Dermis blood vessel endothelial cell (primary cell): ENCODE measurements at regions not wholly inside any gene's neighbourhood (a gene's known extent, or its start where the extent isn't known, plus 50 kb on each side); places are given as distances from the start of the nearest gene placed in this dataset.
"Not testable (repeated sequence)": the region's sequence is repeated elsewhere in the genome, so short reads cannot be mapped to it uniquely, and the experiment has no call there.

Experiments used
- DNase-seq: peaks from one replicate; pipeline ENCODE4 v3.0.0; 2010

GRCh38 chr3:177830411-177830849, 633.1 kb upstream of the TBL1XR1 start:
- peak; percentile 49 for DNase-seq

DNA sequence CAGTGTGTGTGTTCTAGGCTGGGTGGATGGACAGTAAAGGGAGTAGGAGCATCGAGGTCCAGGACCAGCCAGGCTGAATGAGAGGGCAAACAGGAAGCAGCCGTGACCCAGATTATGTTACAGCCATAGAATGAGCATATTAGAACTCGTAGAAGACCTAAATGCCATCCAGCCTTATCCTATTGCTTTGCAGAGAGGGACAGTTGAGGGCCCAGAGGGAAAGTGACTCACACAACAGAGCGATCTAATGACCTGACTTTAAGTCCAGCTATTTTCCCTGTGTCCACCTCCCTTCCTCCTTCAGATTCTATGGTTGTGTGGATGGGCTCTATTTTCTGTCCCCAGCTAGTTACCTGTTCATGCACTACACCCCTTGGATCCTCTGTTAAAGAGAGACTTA, 634.1 kb upstream of the TBL1XR1 start:
- no peak for DNase-seq

DNA sequence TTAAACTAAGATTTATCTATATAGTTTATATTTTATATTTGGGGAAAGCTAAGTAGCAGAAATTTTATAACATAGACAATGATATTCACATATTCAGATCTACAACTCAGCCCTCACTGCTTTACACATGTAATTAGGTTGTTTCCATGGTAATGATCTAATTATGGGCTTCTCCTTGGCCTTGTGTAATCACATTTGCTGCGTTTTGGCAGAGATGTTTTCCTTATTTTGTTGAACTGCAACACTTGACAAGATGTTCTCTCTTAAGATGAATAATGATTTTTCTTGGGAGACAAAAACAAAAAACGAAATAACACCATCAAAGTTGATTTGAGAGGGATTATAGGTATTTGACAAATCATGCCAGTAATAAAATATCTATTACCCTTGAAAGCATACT, 635.6 kb upstream of the TBL1XR1 start:
- DNase-seq = no peak

- peak; percentile 77 for DNase-seq
Measured at GRCh38 chr3:177833332-177833731, 636.0 kb upstream of the TBL1XR1 start.

DNA sequence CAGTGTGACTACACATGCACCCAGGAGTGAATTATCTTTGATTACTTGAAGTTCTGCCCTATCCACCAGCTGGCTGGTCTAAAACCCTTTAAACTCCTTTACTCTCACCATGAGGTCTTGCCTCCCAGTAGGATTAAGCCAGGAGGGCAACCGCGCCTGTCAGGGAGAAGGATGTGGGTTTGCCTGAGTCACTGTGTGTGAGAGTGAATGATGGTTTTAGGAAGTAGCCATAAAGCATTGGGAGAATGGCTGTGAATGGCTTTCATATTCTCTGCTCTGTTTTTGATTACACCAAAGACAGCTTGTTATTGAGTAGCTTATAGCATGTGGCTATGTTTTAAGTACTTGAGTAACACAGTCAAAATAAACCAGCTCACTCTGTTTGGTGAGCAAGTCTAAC, 637.7 kb upstream of the TBL1XR1 start:
- peak; percentile 52 for DNase-seq

GRCh38 chr3:177835917-177836316, 638.6 kb upstream of the TBL1XR1 start:
- no peak for DNase-seq

GRCh38 chr3:177836671-177837070, 639.4 kb upstream of the TBL1XR1 start:
- no peak for DNase-seq

DNA sequence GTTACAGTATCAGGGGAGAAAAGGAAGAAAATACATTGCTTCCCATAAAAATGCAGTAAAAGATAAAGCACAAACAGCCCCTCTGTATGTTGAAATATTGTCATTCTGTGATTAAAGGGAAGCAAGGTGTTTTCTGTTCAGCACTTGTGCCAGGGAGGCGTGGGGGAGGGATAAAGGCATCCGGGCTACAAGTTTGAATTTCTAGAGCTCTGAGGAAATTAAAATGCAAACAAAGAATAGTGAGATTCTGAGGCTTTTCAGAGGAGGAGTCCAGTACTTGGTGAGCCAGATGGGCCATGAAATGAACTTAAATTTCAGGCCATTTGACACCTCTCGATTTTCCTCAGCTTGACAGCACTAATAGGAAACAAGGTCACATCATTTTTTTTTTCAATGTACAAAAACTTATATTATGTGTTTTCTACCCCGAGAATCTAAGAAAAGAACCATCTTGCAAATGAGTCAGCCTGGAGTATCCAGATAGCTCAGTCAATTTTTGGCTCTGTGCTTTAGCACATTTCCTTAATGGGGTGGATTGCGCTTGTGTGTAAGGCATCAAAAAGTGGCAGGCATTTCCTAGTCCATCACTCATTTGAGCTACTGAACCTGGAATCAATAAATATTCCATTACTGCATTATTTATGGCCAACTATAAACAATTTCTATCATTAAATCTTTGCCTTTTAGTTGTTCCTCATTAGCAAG, 640.8 kb upstream of the TBL1XR1 start:
- DNase-seq = no peak

GRCh38 chr3:177838766-177839350, 641.6 kb upstream of the TBL1XR1 start:
- DNase-seq = no peak

DNA sequence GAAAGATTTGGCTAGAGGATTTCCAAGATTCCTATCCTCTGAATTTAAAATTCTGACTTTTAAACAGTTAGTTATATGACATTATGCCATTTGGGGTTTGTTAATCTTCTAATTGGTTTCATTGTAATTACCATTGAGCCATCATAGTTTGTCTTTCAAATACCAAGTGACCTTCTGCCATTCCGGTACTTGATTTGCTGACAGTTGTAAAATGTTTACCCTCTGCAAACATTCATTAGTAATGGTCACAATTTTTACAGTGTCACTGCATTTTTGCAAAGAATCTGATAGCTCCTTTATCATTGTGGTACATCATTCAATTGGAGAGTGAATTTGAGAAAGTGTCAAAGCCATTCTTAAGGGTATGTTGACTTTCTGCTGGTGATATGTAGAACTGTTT, 645.0 kb upstream of the TBL1XR1 start:
- DNase-seq = no peak

- no peak for DNase-seq
Measured at GRCh38 chr3:177842743-177843734, 645.8 kb upstream of the TBL1XR1 start.

- no peak for DNase-seq
Measured at GRCh38 chr3:177852001-177852807, 654.9 kb upstream of the TBL1XR1 start.

DNA sequence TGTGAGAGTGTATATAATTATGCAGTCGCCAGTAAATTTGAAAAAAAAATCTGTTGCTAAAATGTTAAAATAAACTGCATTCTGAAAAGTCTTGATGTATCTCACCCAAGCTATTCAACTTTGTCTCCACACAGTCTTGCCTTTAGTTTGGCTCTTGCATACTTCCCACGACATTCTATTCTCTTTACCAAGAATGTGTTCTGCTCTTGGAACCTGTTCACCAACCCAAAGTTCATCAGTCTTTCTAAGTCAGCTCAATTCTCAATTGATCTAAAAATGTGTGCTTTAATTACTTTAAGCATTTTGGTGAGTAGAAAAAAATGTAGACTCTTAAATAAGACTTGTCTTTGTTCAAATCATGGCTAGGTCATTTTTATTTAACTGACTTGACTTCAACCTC, 657.7 kb upstream of the TBL1XR1 start:
- DNase-seq = no peak

GRCh38 chr3:177860184-177860583, 662.9 kb upstream of the TBL1XR1 start:
- no peak for DNase-seq

DNA sequence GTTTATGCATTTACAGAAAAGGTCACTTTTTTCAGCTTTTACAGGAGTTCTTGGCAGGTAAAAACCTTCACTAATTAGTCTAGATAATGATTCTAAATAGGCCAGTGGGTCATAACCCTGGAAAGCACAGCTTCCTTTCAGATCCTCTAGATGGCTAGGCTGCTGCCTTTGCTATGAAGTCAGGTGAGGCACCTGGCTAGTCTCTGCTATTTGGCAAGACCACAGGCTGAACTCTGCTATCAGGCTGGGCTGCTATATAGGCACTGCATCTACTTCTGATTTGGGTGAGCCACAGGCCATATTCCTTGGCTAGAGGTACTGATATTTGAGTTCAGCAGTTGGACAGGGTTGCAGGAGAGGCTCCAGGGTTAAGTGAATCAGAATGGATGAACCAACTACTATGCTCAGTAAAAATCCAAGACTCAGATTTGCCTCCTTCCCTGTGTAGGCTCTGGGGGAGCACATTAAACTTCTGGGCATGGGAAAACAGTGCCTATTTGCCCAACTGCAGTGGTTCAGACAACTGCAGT, 665.7 kb upstream of the TBL1XR1 start:
- no peak for DNase-seq

DNA sequence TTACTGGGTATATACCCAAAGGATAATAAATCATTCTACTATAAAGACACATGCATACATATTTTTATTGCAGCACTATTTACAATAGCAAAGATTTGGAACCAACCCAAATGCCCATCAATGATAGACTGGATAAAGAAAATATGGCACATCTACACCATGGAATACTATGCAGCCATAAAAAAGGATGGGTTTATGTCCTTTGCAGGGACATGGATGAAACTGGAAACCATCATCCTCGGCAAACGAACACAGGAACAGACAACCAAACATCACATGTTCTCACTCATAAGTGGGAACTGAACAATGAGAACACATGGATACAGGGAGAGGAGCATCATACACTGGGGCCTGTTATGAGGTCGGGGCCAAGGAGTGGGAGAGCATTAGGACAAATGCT, 665.0 kb upstream of the KCNMB2 start:
- not testable (repeated sequence) for DNase-seq

- DNase-seq = no peak
Measured at GRCh38 chr3:177878192-177878591, 658.0 kb upstream of the KCNMB2 start.

- DNase-seq = no peak
Measured at GRCh38 chr3:177878957-177879356, 657.3 kb upstream of the KCNMB2 start.

DNA sequence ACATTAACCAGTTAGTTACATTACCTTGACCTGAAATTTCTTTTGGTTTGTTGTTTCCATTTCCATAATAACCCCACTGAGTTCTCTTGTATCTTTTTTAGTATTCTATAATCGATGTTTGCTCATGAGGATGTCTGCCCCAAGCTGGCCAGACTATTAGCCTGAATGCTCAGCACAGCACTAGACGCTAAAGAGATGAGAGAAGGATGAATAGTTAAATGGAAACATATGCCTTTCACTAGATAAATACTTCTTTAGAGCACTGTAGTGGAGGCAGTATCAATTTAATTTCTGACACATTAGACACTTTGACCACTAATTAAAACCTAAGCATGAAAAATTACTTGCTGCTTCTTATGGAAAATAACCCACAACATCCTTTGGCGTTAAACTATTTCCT, 654.9 kb upstream of the KCNMB2 start:
- no peak for DNase-seq

DNA sequence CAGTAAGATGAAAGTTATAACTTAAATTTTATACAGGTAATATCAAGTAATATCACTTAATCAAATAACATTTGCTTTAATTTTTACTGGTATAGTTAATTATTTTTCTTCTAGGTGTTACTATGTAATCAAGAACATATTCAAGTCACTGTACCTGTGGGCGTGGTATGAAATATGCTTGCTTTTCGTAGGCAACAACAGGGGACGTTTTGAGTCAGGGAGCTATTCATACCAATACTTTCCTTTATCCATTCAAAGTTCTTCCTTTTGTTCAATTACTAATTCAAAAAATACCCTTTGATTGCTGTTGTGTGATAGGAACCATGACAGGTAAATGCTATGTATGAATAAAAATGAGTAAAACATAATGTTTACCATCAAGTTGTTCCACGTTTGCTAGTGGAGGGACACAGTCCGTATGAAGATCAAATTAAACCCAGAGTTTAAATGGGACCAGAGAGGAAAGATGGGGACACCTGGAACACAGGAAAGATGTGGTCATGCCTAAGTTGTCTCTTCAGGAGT, 654.0 kb upstream of the KCNMB2 start:
- no peak for DNase-seq

GRCh38 chr3:177883091-177883490, 653.1 kb upstream of the KCNMB2 start:
- no peak for DNase-seq

- no peak for DNase-seq
Measured at GRCh38 chr3:177883957-177884356, 652.3 kb upstream of the KCNMB2 start.
